Common myeloid progenitor, CD34-positive (primary cell): ENCODE measurements at regions not wholly inside any gene's neighbourhood (a gene's known extent, or its start where the extent isn't known, plus 50 kb on each side); places are given as distances from the start of the nearest gene placed in this dataset.
"Not testable (repeated sequence)": the region's sequence is repeated elsewhere in the genome, so short reads cannot be mapped to it uniquely, and the experiment has no call there.

ENCODE experiments used
- CTCF ChIA-PET: fragments of 350-600 bp; sonication (Branson Sonifier 250); formaldehyde crosslinking; loops from one replicate; lab custom pipeline; 2021; ENCODE audit warnings: antibody characterized with exemption; lab: Charles Lee
- POLR2A ChIA-PET: fragments of 350-600 bp; sonication (Branson Sonifier 250); formaldehyde crosslinking; loops from one replicate; lab custom pipeline; 2021; ENCODE audit warnings: antibody characterized with exemption; lab: Charles Lee
- DNase-seq, 3 donors: peaks; one replicate each; pipeline versions ENCODE4 v3.0.0 to v3.0.0-alpha.2; 2013
- H3K27ac ChIP-seq, 2 experiments: 1 replicate in 1 of 2; 2 replicates in 1 of 2; pipeline ENCODE4 v1.7.0; 2013; ENCODE audit warnings: inconsistent platforms in 2 of 2, low read length in 2 of 2, mild to moderate bottlenecking in 2 of 2, low read depth in 1 of 2, moderate library complexity in 1 of 2; ENCODE audit not compliant: severe bottlenecking in 2 of 2, insufficient read depth in 1 of 2, poor library complexity in 1 of 2
- H3K27me3 ChIP-seq, 5 experiments: replicated peaks in 2 of 5; 1 replicate in 3 of 5; 2 replicates in 2 of 5; pipeline versions ENCODE4 v1.6.1 to v1.7.0; 2013; ENCODE audit warnings: low read length in 4 of 5, mild to moderate bottlenecking in 2 of 5, moderate library complexity in 2 of 5, inconsistent platforms in 1 of 5; ENCODE audit not compliant: insufficient read depth in 5 of 5, control insufficient read depth in 4 of 5
- H3K36me3 ChIP-seq, 4 experiments: 1 replicate in 2 of 4; 2 replicates in 2 of 4; pipeline versions ENCODE4 v1.6.1 to v1.7.0; 2013; ENCODE audit warnings: low read length in 3 of 4, control low read depth in 1 of 4, mild to moderate bottlenecking in 1 of 4; ENCODE audit not compliant: control insufficient read depth in 4 of 4, insufficient read depth in 4 of 4
- H3K4me1 ChIP-seq, 4 experiments: 1 replicate in 3 of 4; 2 replicates in 1 of 4; pipeline versions ENCODE4 v1.6.1 to v1.7.1; 2013; ENCODE audit warnings: low read length in 3 of 4, mild to moderate bottlenecking in 3 of 4, control low read depth in 1 of 4, inconsistent platforms in 1 of 4, moderate library complexity in 1 of 4; ENCODE audit not compliant: control insufficient read depth in 4 of 4, insufficient read depth in 4 of 4; ENCODE audit errors: control extremely low read depth in 1 of 4
- H3K4me3 ChIP-seq, 7 experiments: 1 replicate in 4 of 7; 2 replicates in 3 of 7; pipeline versions ENCODE4 v1.5.1 to v1.7.0; 2013; ENCODE audit warnings: mild to moderate bottlenecking in 7 of 7, low read length in 6 of 7, moderate library complexity in 6 of 7, inconsistent platforms in 2 of 7, low read depth in 2 of 7, control low read depth in 1 of 7; ENCODE audit not compliant: insufficient read depth in 4 of 7, control insufficient read depth in 1 of 7; ENCODE audit errors: extremely low read depth in 1 of 7
- H3K9me3 ChIP-seq, 5 experiments: 1 replicate in 4 of 5; 2 replicates in 1 of 5; pipeline versions ENCODE4 v1.6.1 to v1.7.1; 2013; ENCODE audit warnings: low read length in 4 of 5, mild to moderate bottlenecking in 2 of 5, inconsistent platforms in 1 of 5, low read depth in 1 of 5, moderate library complexity in 1 of 5; ENCODE audit not compliant: control insufficient read depth in 4 of 5, insufficient read depth in 2 of 5; ENCODE audit errors: control extremely low read depth in 1 of 5
- WGBS: methylation state at CpG from one replicate; pipeline ENCODE4 v1.1.5; 2013; ENCODE audit not compliant: insufficient coverage; 5-methylcytosine and 5-hydroxymethylcytosine counted together

GRCh38 chr4:26255989-26256388 lies 64.8 kb upstream of the RBPJ start:
- no peaks in the 10 kb centered on the region for H3K4me1 ChIP-seq
- no peak overlapping the region for H3K27ac ChIP-seq
- CTCF ChIA-PET, result interaction anchor here (1.5 kb wide), 1 partner anchor 11 kb away, joined by 4 read pairs; no protein-coding TSS in a partner anchor
- no peak for DNase-seq
- no peak overlapping the region for H3K4me3 ChIP-seq
- POLR2A ChIA-PET, result no interaction called here
- no peaks in the 10 kb centered on the region for H3K36me3 ChIP-seq
- WGBS, result no CpG with 5 or more reads among the region's 1 CpG
- H3K9me3 ChIP-seq, result no peaks in the 10 kb centered on the region
- no peaks in the 10 kb centered on the region for H3K27me3 ChIP-seq

- DNase-seq, H3K4me3 ChIP-seq, H3K36me3 ChIP-seq, H3K27ac ChIP-seq, POLR2A ChIA-PET, H3K27me3 ChIP-seq, H3K9me3 ChIP-seq, CTCF ChIA-PET: not testable (repeated sequence)
- H3K4me1 ChIP-seq, result peaks cover 0 to 11% (median 3%) of the 10 kb centered on the region in 4 experiments
- WGBS, result 100% methylated on average over 2 of the region's 2 CpGs
Measured at GRCh38 chr4:26257444-26257843, 63.4 kb upstream of the RBPJ start.

GRCh38 chr4:26257850-26258249 lies 63.0 kb upstream of the RBPJ start:
- WGBS, result 94% methylated on average over 2 of the region's 2 CpGs
- no peaks in the 10 kb centered on the region for H3K9me3 ChIP-seq
- ChIA-PET POLR2A (no interaction called here), CTCF (no interaction called here)
- H3K27ac ChIP-seq, result no peak overlapping the region
- peaks cover 0 to 11% (median 3%) of the 10 kb centered on the region in 4 experiments for H3K4me1 ChIP-seq
- no peak overlapping the region for H3K4me3 ChIP-seq
- no peaks in the 10 kb centered on the region for H3K36me3 ChIP-seq
- no peak for DNase-seq
- no peaks in the 10 kb centered on the region for H3K27me3 ChIP-seq

GRCh38 chr4:26260571-26260970 lies 60.2 kb upstream of the RBPJ start:
- ChIA-PET CTCF (no interaction called here), POLR2A (no interaction called here)

GRCh38 chr4:26261405-26261804 lies 59.4 kb upstream of the RBPJ start:
- no peak for DNase-seq
- no peak overlapping the region for H3K27ac ChIP-seq
- H3K36me3 ChIP-seq, result no peaks in the 10 kb centered on the region
- no peak overlapping the region for H3K4me3 ChIP-seq
- ChIA-PET CTCF (no interaction called here), POLR2A (no interaction called here)
- H3K9me3 ChIP-seq, result no peaks in the 10 kb centered on the region
- H3K4me1 ChIP-seq, result peaks cover 0 to 11% (median 3%) of the 10 kb centered on the region in 4 experiments
- 0% methylated on average over 1 of the region's 2 CpGs for WGBS
- no peaks in the 10 kb centered on the region for H3K27me3 ChIP-seq

More at GRCh38 chr4:26260571-26260970, 60.2 kb upstream of the RBPJ start:
- no peak for DNase-seq
- Histone ChIP-seq H3K9me3 (no peaks in the 10 kb centered on the region), H3K4me1 (peaks cover 0 to 11% (median 3%) of the 10 kb centered on the region in 4 experiments), H3K27me3 (no peaks in the 10 kb centered on the region), H3K27ac (no peak overlapping the region), H3K36me3 (no peaks in the 10 kb centered on the region), H3K4me3 (no peak overlapping the region)
- WGBS, result no CpG with 5 or more reads among the region's 2 CpGs

- Histone ChIP-seq H3K27me3 (no peaks in the 10 kb centered on the region), H3K4me3 (no peak overlapping the region), H3K4me1 (peaks cover 0 to 12% (median 3%) of the 10 kb centered on the region in 4 experiments), H3K27ac (no peak overlapping the region), H3K36me3 (no peaks in the 10 kb centered on the region), H3K9me3 (no peaks in the 10 kb centered on the region)
- 95% methylated on average over 4 of the region's 5 CpGs for WGBS
- ChIA-PET CTCF (interaction anchor here (0.9 kb wide), 1 partner anchor 10 kb away, joined by 4 read pairs; no protein-coding TSS in a partner anchor), POLR2A (no interaction called here)
- no peak for DNase-seq
Measured at GRCh38 chr4:26263165-26263564, 57.6 kb upstream of the RBPJ start.

GRCh38 chr4:26264109-26264508 lies 56.7 kb upstream of the RBPJ start:
- Histone ChIP-seq H3K9me3 (no peaks in the 10 kb centered on the region), H3K36me3 (no peaks in the 10 kb centered on the region), H3K27ac (no peak overlapping the region), H3K4me3 (no peak overlapping the region), H3K4me1 (peaks cover 0 to 18% (median 3%) of the 10 kb centered on the region in 4 experiments), H3K27me3 (no peaks in the 10 kb centered on the region)
- POLR2A ChIA-PET, result no interaction called here
- no peak for DNase-seq
- 100% methylated on average over 1 of the region's 5 CpGs for WGBS
- CTCF ChIA-PET, result no interaction called here
